ENCODE measurements at regions not wholly inside any gene's neighbourhood (a gene's known extent, or its start where the extent isn't known, plus 50 kb on each side); places are given as distances from the start of the nearest gene placed in this dataset.

GRCh38 chr13:21785990-21786389 is 115.1 kb downstream of the FGF9 start:
- H3K27me3 ChIP-seq (ENCODE audit: control insufficient read depth, insufficient read depth, low read length) = no peaks in the 10 kb centered on the region
- H3K9me3 ChIP-seq (replicated peaks; ENCODE audit: control insufficient read depth, low read depth, low read length) = no peaks in the 10 kb centered on the region
- no peak overlapping the region for H3K4me3 ChIP-seq (ENCODE audit: low read length)
- WGBS (ENCODE audit: insufficient coverage) = no CpG with 5 or more reads among the region's 2 CpGs
- no peak overlapping the region for H3K27ac ChIP-seq (ENCODE audit: low read length)
- no peaks in the 10 kb centered on the region for H3K36me3 ChIP-seq (ENCODE audit: control insufficient read depth, insufficient read depth, low read length)
- no peak for DNase-seq
- H3K4me1 ChIP-seq (ENCODE audit: control insufficient read depth, insufficient read depth, low read length) = no peaks in the 10 kb centered on the region

GRCh38 chr13:21796066-21796465 is 125.2 kb downstream of the FGF9 start:
- H3K27ac ChIP-seq (ENCODE audit: low read length) = no peak overlapping the region
- H3K36me3 ChIP-seq (ENCODE audit: control insufficient read depth, insufficient read depth, low read length) = no peaks in the 10 kb centered on the region
- 42% methylated on average over 1 of the region's 5 CpGs for WGBS (ENCODE audit: insufficient coverage)
- no peak overlapping the region for H3K4me3 ChIP-seq (ENCODE audit: low read length)
- H3K4me1 ChIP-seq (ENCODE audit: control insufficient read depth, insufficient read depth, low read length) = peaks cover 4% of the 10 kb centered on the region
- DNase-seq = peak; percentile 79
- H3K9me3 ChIP-seq (replicated peaks; ENCODE audit: control insufficient read depth, low read depth, low read length) = no peaks in the 10 kb centered on the region
- no peaks in the 10 kb centered on the region for H3K27me3 ChIP-seq (ENCODE audit: control insufficient read depth, insufficient read depth, low read length)

GRCh38 chr13:21796775-21797514 is 126.1 kb downstream of the FGF9 start:
- no peaks in the 10 kb centered on the region for H3K9me3 ChIP-seq (replicated peaks; ENCODE audit: control insufficient read depth, low read depth, low read length)
- no peak overlapping the region for H3K4me3 ChIP-seq (ENCODE audit: low read length)
- 40% methylated on average over 2 of the region's 11 CpGs for WGBS (ENCODE audit: insufficient coverage)
- no peaks in the 10 kb centered on the region for H3K27me3 ChIP-seq (ENCODE audit: control insufficient read depth, insufficient read depth, low read length)
- peaks cover 4% of the 10 kb centered on the region for H3K4me1 ChIP-seq (ENCODE audit: control insufficient read depth, insufficient read depth, low read length)
- no peak for DNase-seq
- no peaks in the 10 kb centered on the region for H3K36me3 ChIP-seq (ENCODE audit: control insufficient read depth, insufficient read depth, low read length)
- peak overlapping the region; percentile 75 for H3K27ac ChIP-seq (ENCODE audit: low read length)

GRCh38 chr13:21797736-21798135 is 126.9 kb downstream of the FGF9 start:
- WGBS (ENCODE audit: insufficient coverage) = 89% methylated on average over 3 of the region's 4 CpGs
- Histone ChIP-seq H3K4me3 (ENCODE audit: low read length) (no peak overlapping the region), H3K9me3 (replicated peaks; ENCODE audit: control insufficient read depth, low read depth, low read length) (no peaks in the 10 kb centered on the region), H3K27ac (ENCODE audit: low read length) (no peak overlapping the region), H3K36me3 (ENCODE audit: control insufficient read depth, insufficient read depth, low read length) (no peaks in the 10 kb centered on the region), H3K4me1 (ENCODE audit: control insufficient read depth, insufficient read depth, low read length) (peaks cover 4% of the 10 kb centered on the region), H3K27me3 (ENCODE audit: control insufficient read depth, insufficient read depth, low read length) (no peaks in the 10 kb centered on the region)
- no peak for DNase-seq

GRCh38 chr13:21798181-21798580 is 127.3 kb downstream of the FGF9 start:
- WGBS (ENCODE audit: insufficient coverage) = 46% methylated on average over 3 of the region's 3 CpGs
- H3K9me3 ChIP-seq (replicated peaks; ENCODE audit: control insufficient read depth, low read depth, low read length) = no peaks in the 10 kb centered on the region
- no peaks in the 10 kb centered on the region for H3K27me3 ChIP-seq (ENCODE audit: control insufficient read depth, insufficient read depth, low read length)
- no peak overlapping the region for H3K27ac ChIP-seq (ENCODE audit: low read length)
- no peak for DNase-seq
- no peaks in the 10 kb centered on the region for H3K36me3 ChIP-seq (ENCODE audit: control insufficient read depth, insufficient read depth, low read length)
- H3K4me1 ChIP-seq (ENCODE audit: control insufficient read depth, insufficient read depth, low read length) = peaks cover 4% of the 10 kb centered on the region
- no peak overlapping the region for H3K4me3 ChIP-seq (ENCODE audit: low read length)

GRCh38 chr13:21799671-21800070 is 128.8 kb downstream of the FGF9 start:
- Histone ChIP-seq H3K36me3 (ENCODE audit: control insufficient read depth, insufficient read depth, low read length) (no peaks in the 10 kb centered on the region), H3K4me1 (ENCODE audit: control insufficient read depth, insufficient read depth, low read length) (peaks cover 4% of the 10 kb centered on the region), H3K4me3 (ENCODE audit: low read length) (no peak overlapping the region), H3K27ac (ENCODE audit: low read length) (no peak overlapping the region), H3K27me3 (ENCODE audit: control insufficient read depth, insufficient read depth, low read length) (no peaks in the 10 kb centered on the region), H3K9me3 (replicated peaks; ENCODE audit: control insufficient read depth, low read depth, low read length) (no peaks in the 10 kb centered on the region)
- no peak for DNase-seq
- 90% methylated on average over 2 of the region's 3 CpGs for WGBS (ENCODE audit: insufficient coverage)

- Histone ChIP-seq H3K4me3 (ENCODE audit: low read length) (no peak overlapping the region), H3K36me3 (ENCODE audit: control insufficient read depth, insufficient read depth, low read length) (no peaks in the 10 kb centered on the region), H3K4me1 (ENCODE audit: control insufficient read depth, insufficient read depth, low read length) (peaks cover 4% of the 10 kb centered on the region), H3K27me3 (ENCODE audit: control insufficient read depth, insufficient read depth, low read length) (no peaks in the 10 kb centered on the region), H3K9me3 (replicated peaks; ENCODE audit: control insufficient read depth, low read depth, low read length) (no peaks in the 10 kb centered on the region), H3K27ac (ENCODE audit: low read length) (no peak overlapping the region)
- WGBS (ENCODE audit: insufficient coverage) = 77% methylated on average over 3 of the region's 7 CpGs
- no peak for DNase-seq
Observed at GRCh38 chr13:21800837-21801616, 130.2 kb downstream of the FGF9 start.

- Histone ChIP-seq H3K36me3 (ENCODE audit: control insufficient read depth, insufficient read depth, low read length) (no peaks in the 10 kb centered on the region), H3K27ac (ENCODE audit: low read length) (no peak overlapping the region), H3K9me3 (replicated peaks; ENCODE audit: control insufficient read depth, low read depth, low read length) (no peaks in the 10 kb centered on the region), H3K4me1 (ENCODE audit: control insufficient read depth, insufficient read depth, low read length) (no peaks in the 10 kb centered on the region), H3K4me3 (ENCODE audit: low read length) (no peak overlapping the region), H3K27me3 (ENCODE audit: control insufficient read depth, insufficient read depth, low read length) (no peaks in the 10 kb centered on the region)
- 83% methylated on average over 1 of the region's 3 CpGs for WGBS (ENCODE audit: insufficient coverage)
- DNase-seq = no peak
Observed at GRCh38 chr13:21805733-21806132, 134.9 kb downstream of the FGF9 start.

GRCh38 chr13:21812192-21812626 is 141.3 kb downstream of the FGF9 start:
- WGBS (ENCODE audit: insufficient coverage) = 47% methylated on average over 12 of the region's 12 CpGs
- DNase-seq = no peak
- H3K27ac ChIP-seq (ENCODE audit: low read length) = no peak overlapping the region
- H3K36me3 ChIP-seq (ENCODE audit: control insufficient read depth, insufficient read depth, low read length) = no peaks in the 10 kb centered on the region
- no peaks in the 10 kb centered on the region for H3K9me3 ChIP-seq (replicated peaks; ENCODE audit: control insufficient read depth, low read depth, low read length)
- H3K4me3 ChIP-seq (ENCODE audit: low read length) = no peak overlapping the region
- peaks cover 2% of the 10 kb centered on the region for H3K27me3 ChIP-seq (ENCODE audit: control insufficient read depth, insufficient read depth, low read length)
- peaks cover 8% of the 10 kb centered on the region for H3K4me1 ChIP-seq (ENCODE audit: control insufficient read depth, insufficient read depth, low read length)

- Histone ChIP-seq H3K27ac (ENCODE audit: low read length) (no peak overlapping the region), H3K36me3 (ENCODE audit: control insufficient read depth, insufficient read depth, low read length) (no peaks in the 10 kb centered on the region), H3K27me3 (ENCODE audit: control insufficient read depth, insufficient read depth, low read length) (peaks cover 2% of the 10 kb centered on the region), H3K4me3 (ENCODE audit: low read length) (no peak overlapping the region), H3K9me3 (replicated peaks; ENCODE audit: control insufficient read depth, low read depth, low read length) (no peaks in the 10 kb centered on the region), H3K4me1 (ENCODE audit: control insufficient read depth, insufficient read depth, low read length) (peaks cover 8% of the 10 kb centered on the region)
- no peak for DNase-seq
- no CpG with 5 or more reads among the region's 4 CpGs for WGBS (ENCODE audit: insufficient coverage)
Observed at GRCh38 chr13:21813110-21813509, 142.2 kb downstream of the FGF9 start.

All from muscle of leg (tissue), 3 donors.